Pancreas (tissue), 10 donors: ENCODE measurements at regions not wholly inside any gene's neighbourhood (a gene's known extent, or its start where the extent isn't known, plus 50 kb on each side); places are given as distances from the start of the nearest gene placed in this dataset.

Experiments used
- ATAC-seq, 4 donors: fragments of 200-7000 bp; cut with Tn5 transposase; one replicate each; pipeline versions ENCODE4 v1.8.0 to v1.9.1; 2020; ENCODE audit warnings: mild to moderate bottlenecking in 4 of 4, moderate library complexity in 4 of 4
- DNase-seq, 6 donors: peaks; one replicate each; pipeline ENCODE4 v3.0.0-alpha.2; 2020
- FAIRE-seq: peaks from 2 replicates; lab custom pipeline; 2012; peaks lifted over from hg19 to GRCh38; lab: Jason Lieb, UNC
- H3K27ac ChIP-seq, 4 donors: fragments of 200-600 bp; sonication (generic); 1 replicate in 3 of 4; 2 replicates in 1 of 4; pipeline versions ENCODE4 v1.5.0 to v1.8.0; 2020
- H3K27me3 ChIP-seq, 4 donors: fragments of 200-600 bp; one replicate each; pipeline ENCODE4 v1.8.0; 2021
- H3K36me3 ChIP-seq, 3 donors: fragments of 200-600 bp; sonication (generic) in 1 of 3; one replicate each; pipeline versions ENCODE4 v1.5.0 to v1.8.0; 2020 to 2021
- H3K4me1 ChIP-seq, 3 donors: fragments of 200-600 bp; one replicate each; pipeline ENCODE4 v1.8.0; 2021
- H3K4me3 ChIP-seq, 4 donors: fragments of 200-600 bp; sonication (generic) in 2 of 4; one replicate each; pipeline versions ENCODE4 v1.5.0 to v1.8.0; 2020 to 2021
- H3K9me3 ChIP-seq, 4 donors: fragments of 200-600 bp; one replicate each; pipeline ENCODE4 v1.8.0; 2021
- CTCF ChIP-seq, 4 donors: fragments of 200-600 bp; sonication (generic) in 3 of 4; IDR thresholded peaks; one replicate each; pipeline versions ENCODE4 v1.5.0 to v1.8.0; 2021; ENCODE audit warnings: antibody characterized with exemption in 4 of 4
- WGBS, 2 donors: extraction: QIAGEN DNeasy Blood & Tissue Kit; methylation state at CpG; one replicate each; pipeline ENCODE4 v1.1.7; 2013; 5-methylcytosine and 5-hydroxymethylcytosine counted together
- intact Hi-C, 3 donors: fragments of 100-400 bp; cut with DNase I; formaldehyde crosslinking; loops; one replicate each; pipeline versions ENCODE4 v1.11.1 to v1.14.2; 2022
- donor health status: healthy with polysubstance abuse.
- donor health status: DM: no; HTN: no; CAD: no; lungs with moderate emphysema.
- donor health status: DM: no; HTN: no; CAD: no.
- donor health status: control.
- donor health status: control.
- donor health status: Bipolar disorder and iron deficiency.
- donor health status: DM: yes; HTN: yes; CAD: no.
- donor health status: DM: no; HTN: no; CAD: no.
- donor health status: DM: no; HTN: no; CAD: no.
- donor health status: DM: yes; HTN: yes; CAD: no.

GRCh38 chr11:37968148-37968547 is 1370.1 kb upstream of the RAG2 start:
- 87 to 91% methylated on average over 10 of the region's 10 CpGs for WGBS, 2 donors
- no peak for FAIRE-seq

GRCh38 chr11:37967635-37968034 is 1369.6 kb upstream of the RAG2 start:
- Histone ChIP-seq H3K4me3 (no peak overlapping the region), H3K36me3 (no peaks in the 10 kb centered on the region), H3K27ac (no peak overlapping the region), H3K9me3 (no peaks in the 10 kb centered on the region), H3K4me1 (peaks cover 0 to 6% (median 3%) of the 10 kb centered on the region in 3 donors), H3K27me3 (no peaks in the 10 kb centered on the region)
- TF ChIP-seq CTCF (IDR thresholded peaks at IDR 0.05): no peak
- intact Hi-C loops: no loop called here
- ATAC-seq (no peak), DNase-seq (no peak), FAIRE-seq (no peak)
- 91 to 94% methylated on average over 10 of the region's 10 CpGs for WGBS, 2 donors

More at GRCh38 chr11:37968148-37968547, 1370.1 kb upstream of the RAG2 start:
- ATAC-seq: no peak
- intact Hi-C loops: no loop called here
- no peak overlapping the region for H3K27ac ChIP-seq
- H3K4me1 ChIP-seq: peaks cover 3 to 11% (median 9%) of the 10 kb centered on the region in 3 donors
- no peak for DNase-seq
- H3K4me3 ChIP-seq: no peak overlapping the region
- no peaks in the 10 kb centered on the region for H3K9me3 ChIP-seq
- H3K27me3 ChIP-seq: no peaks in the 10 kb centered on the region
- H3K36me3 ChIP-seq: no peaks in the 10 kb centered on the region
- TF ChIP-seq CTCF (IDR thresholded peaks at IDR 0.05): no peak

GRCh38 chr11:37963440-37963839 is 1365.4 kb upstream of the RAG2 start:
- no peak for ATAC-seq
- intact Hi-C loops: no loop called here
- no peak for FAIRE-seq
- no peak for TF ChIP-seq CTCF (IDR thresholded peaks at IDR 0.05)
- Histone ChIP-seq H3K9me3 (no peaks in the 10 kb centered on the region), H3K27ac (no peak overlapping the region), H3K4me1 (no peaks in the 10 kb centered on the region), H3K36me3 (no peaks in the 10 kb centered on the region), H3K4me3 (no peak overlapping the region), H3K27me3 (no peaks in the 10 kb centered on the region)
- 62 to 79% methylated on average over 2 of the region's 2 CpGs for WGBS, 2 donors
- no peak for DNase-seq

GRCh38 chr11:37957717-37958116 is 1359.7 kb upstream of the RAG2 start:
- H3K9me3 ChIP-seq: no peaks in the 10 kb centered on the region
- DNase-seq: no peak
- 44 to 55% methylated on average over 1 of the region's 1 CpG for WGBS, 2 donors
- no peak overlapping the region for H3K27ac ChIP-seq
- H3K27me3 ChIP-seq: no peaks in the 10 kb centered on the region
- TF ChIP-seq CTCF (IDR thresholded peaks at IDR 0.05): no peak
- no peaks in the 10 kb centered on the region for H3K36me3 ChIP-seq
- no peak for ATAC-seq
- H3K4me1 ChIP-seq: no peaks in the 10 kb centered on the region
- intact Hi-C loops: no loop called here
- no peak for FAIRE-seq
- no peak overlapping the region for H3K4me3 ChIP-seq

- intact Hi-C loops: no loop called here
- ATAC-seq (no peak), FAIRE-seq (no peak), DNase-seq (no peak)
- no peak overlapping the region for H3K4me3 ChIP-seq
- no peaks in the 10 kb centered on the region for H3K27me3 ChIP-seq
- no peaks in the 10 kb centered on the region for H3K9me3 ChIP-seq
- H3K27ac ChIP-seq: no peak overlapping the region
- H3K36me3 ChIP-seq: no peaks in the 10 kb centered on the region
- TF ChIP-seq CTCF (IDR thresholded peaks at IDR 0.05): no peak
- H3K4me1 ChIP-seq: no peaks in the 10 kb centered on the region
- 42 to 46% methylated on average over 2 of the region's 2 CpGs for WGBS, 2 donors
Observed at GRCh38 chr11:37951996-37952395, 1354.0 kb upstream of the RAG2 start.
